GM12878 (cell line): ENCODE measurements at regions not wholly inside any gene's neighbourhood (a gene's known extent, or its start where the extent isn't known, plus 50 kb on each side); places are given as distances from the start of the nearest gene placed in this dataset.

ENCODE experiments used
- NR2F1 ChIP-seq: fragments of 450-650 bp; conservative IDR thresholded peaks from 2 replicates; pipeline ENCODE4 v1.6.1; 2017; ENCODE audit warnings: mild to moderate bottlenecking
- TCF3 ChIP-seq: IDR thresholded peaks from 2 replicates; pipeline ENCODE4 v1.6.1; 2012; ENCODE audit warnings: low read depth, mild to moderate bottlenecking, low read length, borderline replicate concordance; ENCODE audit not compliant: insufficient read depth
- TF ChIP-seq, protein P1 (sequence below): fragments of 150-350 bp; IDR thresholded peaks from 2 replicates; pipeline ENCODE4 v1.6.1; 2014; ENCODE audit warnings: mild to moderate bottlenecking, low read depth, low read length
- TF ChIP-seq, protein P2 (sequence below): IDR thresholded peaks from 2 replicates; pipeline ENCODE4 v1.6.1; 2011; ENCODE audit warnings: borderline replicate concordance, low read depth, mild to moderate bottlenecking, moderate library complexity, mixed read lengths, low read length; ENCODE audit not compliant: insufficient read depth; ENCODE audit errors: extremely low read length
- TF ChIP-seq, protein P3 (sequence below): fragments of 450-650 bp; IDR thresholded peaks from 2 replicates; pipeline ENCODE4 v1.6.1; 2017; ENCODE audit warnings: mild to moderate bottlenecking, low read depth, inconsistent platforms; ENCODE audit not compliant: poor library complexity, severe bottlenecking

DNA sequence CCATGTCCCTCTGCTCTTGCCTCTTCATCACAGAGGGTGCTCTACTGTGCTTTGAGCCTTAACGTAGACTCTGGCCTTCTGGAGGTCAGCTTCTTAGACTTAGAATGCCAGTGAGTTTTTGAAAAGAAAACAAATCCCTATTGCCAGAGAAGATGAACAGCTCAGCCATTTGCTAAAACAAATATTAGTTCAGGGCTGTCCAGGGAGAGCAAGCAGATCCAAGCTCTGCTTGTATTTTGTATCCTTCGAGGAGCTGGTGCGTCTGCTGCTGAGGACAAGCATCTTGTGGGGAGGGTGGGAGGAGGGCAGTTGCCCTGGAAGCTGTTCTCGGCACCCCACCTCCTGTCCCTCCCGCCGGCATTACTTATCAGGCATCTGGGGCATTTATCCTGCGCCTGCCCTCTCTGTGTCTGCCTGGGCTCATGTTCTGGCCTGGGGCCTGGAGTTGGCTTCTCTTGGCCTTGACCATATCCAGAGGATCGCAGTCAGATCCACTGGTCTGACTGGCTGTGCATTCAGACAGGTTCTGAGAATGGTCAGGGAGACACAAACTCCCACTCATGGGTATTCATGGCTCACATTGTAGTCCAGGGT is 173.1 kb upstream of the NLRP1 start:
- TF ChIP-seq, protein P1, sequence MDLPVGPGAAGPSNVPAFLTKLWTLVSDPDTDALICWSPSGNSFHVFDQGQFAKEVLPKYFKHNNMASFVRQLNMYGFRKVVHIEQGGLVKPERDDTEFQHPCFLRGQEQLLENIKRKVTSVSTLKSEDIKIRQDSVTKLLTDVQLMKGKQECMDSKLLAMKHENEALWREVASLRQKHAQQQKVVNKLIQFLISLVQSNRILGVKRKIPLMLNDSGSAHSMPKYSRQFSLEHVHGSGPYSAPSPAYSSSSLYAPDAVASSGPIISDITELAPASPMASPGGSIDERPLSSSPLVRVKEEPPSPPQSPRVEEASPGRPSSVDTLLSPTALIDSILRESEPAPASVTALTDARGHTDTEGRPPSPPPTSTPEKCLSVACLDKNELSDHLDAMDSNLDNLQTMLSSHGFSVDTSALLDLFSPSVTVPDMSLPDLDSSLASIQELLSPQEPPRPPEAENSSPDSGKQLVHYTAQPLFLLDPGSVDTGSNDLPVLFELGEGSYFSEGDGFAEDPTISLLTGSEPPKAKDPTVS, result no peak
- TF ChIP-seq, protein P2, sequence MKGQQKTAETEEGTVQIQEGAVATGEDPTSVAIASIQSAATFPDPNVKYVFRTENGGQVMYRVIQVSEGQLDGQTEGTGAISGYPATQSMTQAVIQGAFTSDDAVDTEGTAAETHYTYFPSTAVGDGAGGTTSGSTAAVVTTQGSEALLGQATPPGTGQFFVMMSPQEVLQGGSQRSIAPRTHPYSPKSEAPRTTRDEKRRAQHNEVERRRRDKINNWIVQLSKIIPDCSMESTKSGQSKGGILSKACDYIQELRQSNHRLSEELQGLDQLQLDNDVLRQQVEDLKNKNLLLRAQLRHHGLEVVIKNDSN, result no peak
- TF ChIP-seq NR2F1 (no peak), TCF3 (no peak)
- TF ChIP-seq, protein P3, sequence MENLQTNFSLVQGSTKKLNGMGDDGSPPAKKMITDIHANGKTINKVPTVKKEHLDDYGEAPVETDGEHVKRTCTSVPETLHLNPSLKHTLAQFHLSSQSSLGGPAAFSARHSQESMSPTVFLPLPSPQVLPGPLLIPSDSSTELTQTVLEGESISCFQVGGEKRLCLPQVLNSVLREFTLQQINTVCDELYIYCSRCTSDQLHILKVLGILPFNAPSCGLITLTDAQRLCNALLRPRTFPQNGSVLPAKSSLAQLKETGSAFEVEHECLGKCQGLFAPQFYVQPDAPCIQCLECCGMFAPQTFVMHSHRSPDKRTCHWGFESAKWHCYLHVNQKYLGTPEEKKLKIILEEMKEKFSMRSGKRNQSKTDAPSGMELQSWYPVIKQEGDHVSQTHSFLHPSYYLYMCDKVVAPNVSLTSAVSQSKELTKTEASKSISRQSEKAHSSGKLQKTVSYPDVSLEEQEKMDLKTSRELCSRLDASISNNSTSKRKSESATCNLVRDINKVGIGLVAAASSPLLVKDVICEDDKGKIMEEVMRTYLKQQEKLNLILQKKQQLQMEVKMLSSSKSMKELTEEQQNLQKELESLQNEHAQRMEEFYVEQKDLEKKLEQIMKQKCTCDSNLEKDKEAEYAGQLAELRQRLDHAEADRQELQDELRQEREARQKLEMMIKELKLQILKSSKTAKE, result no peak
